ENCODE measurements at regions not wholly inside any gene's neighbourhood (a gene's known extent, or its start where the extent isn't known, plus 50 kb on each side); places are given as distances from the start of the nearest gene placed in this dataset.

DNA sequence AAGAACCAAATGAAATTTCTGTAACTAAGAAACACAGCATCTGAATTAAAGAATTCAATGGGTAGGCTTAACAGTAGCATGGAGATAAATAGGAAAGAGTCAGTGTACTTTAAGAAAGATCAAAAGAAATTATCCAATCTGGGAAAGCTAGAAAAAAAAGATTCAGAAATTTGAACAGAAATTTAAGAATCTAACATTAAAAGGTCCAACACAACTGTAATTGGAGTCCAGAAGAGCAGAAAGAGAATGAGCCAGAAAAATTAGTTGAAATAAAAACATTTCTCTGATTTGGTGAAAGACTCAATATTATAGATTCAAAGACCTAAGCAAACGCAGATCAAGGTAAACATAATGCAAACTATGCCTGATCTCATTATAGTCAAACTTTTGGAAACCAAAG, 187.1 kb downstream of the C3orf38 start:
- Histone ChIP-seq H3K27ac (ENCODE audit: control insufficient read depth, insufficient read depth) (no peak overlapping the region), H3K36me3 (ENCODE audit: control insufficient read depth in 2 of 2, insufficient read depth in 2 of 2, low read length in 1 of 2) (no peaks in the 10 kb centered on the region), H3K9ac (ENCODE audit: control insufficient read depth, insufficient read depth, low read length) (no peak overlapping the region), H4K20me1 (ENCODE audit: control insufficient read depth, insufficient read depth) (no peaks in the 10 kb centered on the region), H3K9me3 (replicated peaks; ENCODE audit: control insufficient read depth, insufficient read depth, low read length) (no peaks in the 10 kb centered on the region), H3K27me3 (replicated peaks in 1 of 2; ENCODE audit: control insufficient read depth in 2 of 2, insufficient read depth in 2 of 2, low read length in 1 of 2) (no peaks in the 10 kb centered on the region), H3K4me2 (ENCODE audit: control insufficient read depth, insufficient read depth) (no peak overlapping the region), H3K79me2 (ENCODE audit: control insufficient read depth, insufficient read depth, low read length) (no peaks in the 10 kb centered on the region), H3K4me1 (ENCODE audit: control insufficient read depth, insufficient read depth, low read length) (no peaks in the 10 kb centered on the region), H2AFZ (ENCODE audit: control insufficient read depth, low read depth, low read length) (no peak overlapping the region), H3K4me3 (no peak overlapping the region)
- intact Hi-C loops (cut with micrococcal nuclease; ENCODE audit: unreplicated experiment) = no loop called here
- no peak for FAIRE-seq
- no peak for DNase-seq (ENCODE audit: low read depth, low spot score)
- POLR2A ChIA-PET = no interaction called here
- in situ Hi-C loops (cut with MboI) = no loop called here
- BruUV-seq (replicated peaks) = no TSS peak
- CTCF ChIA-PET = no interaction called here
- ATAC-seq = no peak
- RAD21 ChIA-PET (ENCODE audit: unreplicated experiment) = no interaction called here
- SMC1A ChIA-PET (ENCODE audit: uncharacterized antibody, unreplicated experiment) = no interaction called here
- TF ChIP-seq ATF3 (IDR thresholded peaks at IDR 0.05; ENCODE audit: borderline replicate concordance, extremely low read depth, low read depth, low read length) (no peak), FOXK2 (IDR thresholded peaks at IDR 0.05) (no peak), SIN3A (IDR thresholded peaks at IDR 0.05; ENCODE audit: low read depth, low read length) (no peak), ZNF207 (IDR thresholded peaks at IDR 0.05; ENCODE audit: borderline replicate concordance) (no peak), PAX8 (IDR thresholded peaks at IDR 0.05) (no peak), TBL1XR1 (IDR thresholded peaks at IDR 0.05; ENCODE audit: low read depth, low read length) (no peak), EED (IDR thresholded peaks at IDR 0.05; ENCODE audit: low read depth) (no peak), NR2C1 (IDR thresholded peaks at IDR 0.05) (no peak), TCF3 (IDR thresholded peaks at IDR 0.05; ENCODE audit: borderline replicate concordance, insufficient read depth, low read depth, low read length) (no peak), EZH2 (IDR thresholded peaks at IDR 0.05; ENCODE audit: borderline replicate concordance, control insufficient read depth, low read depth, low read length) (no peak), ZNF274 (IDR thresholded peaks at IDR 0.05; ENCODE audit: insufficient read depth, insufficient read length) (no peak)
- TF ChIP-seq, protein P1, sequence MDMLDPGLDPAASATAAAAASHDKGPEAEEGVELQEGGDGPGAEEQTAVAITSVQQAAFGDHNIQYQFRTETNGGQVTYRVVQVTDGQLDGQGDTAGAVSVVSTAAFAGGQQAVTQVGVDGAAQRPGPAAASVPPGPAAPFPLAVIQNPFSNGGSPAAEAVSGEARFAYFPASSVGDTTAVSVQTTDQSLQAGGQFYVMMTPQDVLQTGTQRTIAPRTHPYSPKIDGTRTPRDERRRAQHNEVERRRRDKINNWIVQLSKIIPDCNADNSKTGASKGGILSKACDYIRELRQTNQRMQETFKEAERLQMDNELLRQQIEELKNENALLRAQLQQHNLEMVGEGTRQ (IDR thresholded peaks at IDR 0.05; ENCODE audit: borderline replicate concordance, low read depth, low read length) = no peak
- 4% methylated on average over 1 of the region's 1 CpG for WGBS (ENCODE audit: insufficient coverage, insufficient replicate concordance, low lambda C conversion rate, missing lambda C conversion rate)

All from GM12878 (cell line).